Astrocyte (in vitro differentiated cells and primary cell): ENCODE measurements at regions not wholly inside any gene's neighbourhood (a gene's known extent, or its start where the extent isn't known, plus 50 kb on each side); places are given as distances from the start of the nearest gene placed in this dataset.

Experiments
- CTCF ChIP-seq: IDR thresholded peaks from 2 replicates; pipeline ENCODE4 v1.5.1; 2011; ENCODE audit warnings: low read depth, mild to moderate bottlenecking, inconsistent platforms, low read length, moderate library complexity; ENCODE audit not compliant: insufficient read depth
- EZH2 ChIP-seq: IDR thresholded peaks from 2 replicates; pipeline ENCODE4 v1.6.1; 2012; ENCODE audit warnings: mild to moderate bottlenecking, low read length, inconsistent platforms; ENCODE audit not compliant: insufficient read depth

GRCh38 chr2:21602789-21603188 lies 479.0 kb downstream of the TDRD15 start:
- no peak for TF ChIP-seq CTCF
- no peak for TF ChIP-seq EZH2
